ENCODE measurements at regions not wholly inside any gene's neighbourhood (a gene's known extent, or its start where the extent isn't known, plus 50 kb on each side); places are given as distances from the start of the nearest gene placed in this dataset.
A peak's percentile ranks its signal among the peaks of the same experiment; 100 is the strongest.

DNA sequence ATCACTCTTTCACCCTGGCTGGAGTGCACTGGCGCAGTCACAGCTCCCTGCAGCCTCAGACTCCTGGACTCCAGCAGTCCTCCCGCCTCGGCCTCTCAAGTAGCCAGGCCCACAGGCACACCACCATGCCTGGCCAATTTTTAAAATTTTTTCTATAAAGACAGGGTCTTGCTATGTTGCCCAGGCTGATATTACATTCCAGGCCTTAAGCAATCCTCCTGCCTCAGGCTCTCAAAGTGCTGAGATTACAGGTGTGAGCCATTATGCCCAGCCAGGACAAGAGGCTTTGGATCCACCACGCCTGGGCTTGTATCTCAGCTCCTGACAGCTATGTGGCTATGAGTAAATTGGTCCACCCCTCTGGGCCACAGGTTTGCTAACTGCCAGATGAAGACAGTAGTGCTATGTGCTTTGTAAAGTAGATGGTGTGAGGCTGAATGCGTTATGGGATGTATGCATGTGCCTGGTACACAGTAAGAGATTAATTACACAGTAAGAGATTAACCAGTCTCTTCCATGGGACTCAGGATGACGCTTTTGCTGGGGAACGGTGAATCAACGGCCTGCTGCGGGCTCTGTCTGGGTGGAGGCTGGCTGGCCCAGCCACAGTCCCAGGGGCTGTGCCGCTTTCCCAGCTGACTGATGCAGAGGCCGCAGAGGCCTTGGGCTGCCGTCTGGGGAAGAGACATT lies 53.3 kb upstream of the NCOR2 start:
- CTCF ChIA-PET: no interaction called here
- Mint-ChIP-seq H3K27me3 (ENCODE audit: low read depth) (no peaks in the 10 kb centered on the region; the same call in 1 of the 2 replicates), H3K36me3 (peaks cover 5% of the 10 kb centered on the region; the same call in 1 of the 2 replicates), H3K9me3 (peaks cover 6% of the 10 kb centered on the region), H3K4me1 (peaks cover 7% of the 10 kb centered on the region; the same call in 1 of the 2 replicates), H3K27ac (no peak overlapping the region; the same call in 1 of the 2 replicates), H3K4me3 (no peak overlapping the region)
- POLR2A ChIA-PET: no interaction called here
- TF ChIP-seq ZNF121 (CRISPR knock-in tag; IDR thresholded peaks at IDR 0.05) (peak; percentile 8; the same call in 1 of the 2 replicates), HMGA2 (CRISPR knock-in tag; IDR thresholded peaks at IDR 0.05) (no peak)
- ATAC-seq: no peak; the same call in 1 of the 2 replicates
- DNase-seq (ENCODE audit: low spot score): no peak

- peaks cover 13% of the 10 kb centered on the region for H3K9me3 Mint-ChIP-seq
- ChIA-PET CTCF (interaction anchor here (0.6 to 0.7 kb wide), 2 partner anchors 18 to 754 kb away, joined by 3 read pairs; no protein-coding TSS in a partner anchor), POLR2A (interaction anchor here (0.6 kb wide), 1 partner anchor 168 kb away, joined by 5 read pairs; no protein-coding TSS in a partner anchor)
- ATAC-seq (no peak), DNase-seq (ENCODE audit: low spot score) (no peak)
- no peaks in the 10 kb centered on the region; the same call in 1 of the 2 replicates for H3K27me3 Mint-ChIP-seq (ENCODE audit: low read depth)
- peaks cover 7% of the 10 kb centered on the region; the same call in 1 of the 2 replicates for H3K4me1 Mint-ChIP-seq
- no peak for TF ChIP-seq ETV6 (CRISPR knock-in tag; IDR thresholded peaks at IDR 0.05)
- TF ChIP-seq FOXJ3 (CRISPR knock-in tag; IDR thresholded peaks at IDR 0.05; ENCODE audit: borderline replicate concordance): no peak
- TF ChIP-seq, protein P1, sequence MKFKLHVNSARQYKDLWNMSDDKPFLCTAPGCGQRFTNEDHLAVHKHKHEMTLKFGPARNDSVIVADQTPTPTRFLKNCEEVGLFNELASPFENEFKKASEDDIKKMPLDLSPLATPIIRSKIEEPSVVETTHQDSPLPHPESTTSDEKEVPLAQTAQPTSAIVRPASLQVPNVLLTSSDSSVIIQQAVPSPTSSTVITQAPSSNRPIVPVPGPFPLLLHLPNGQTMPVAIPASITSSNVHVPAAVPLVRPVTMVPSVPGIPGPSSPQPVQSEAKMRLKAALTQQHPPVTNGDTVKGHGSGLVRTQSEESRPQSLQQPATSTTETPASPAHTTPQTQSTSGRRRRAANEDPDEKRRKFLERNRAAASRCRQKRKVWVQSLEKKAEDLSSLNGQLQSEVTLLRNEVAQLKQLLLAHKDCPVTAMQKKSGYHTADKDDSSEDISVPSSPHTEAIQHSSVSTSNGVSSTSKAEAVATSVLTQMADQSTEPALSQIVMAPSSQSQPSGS (CRISPR knock-in tag; IDR thresholded peaks at IDR 0.05; ENCODE audit: borderline replicate concordance, low read depth): no peak
- TF ChIP-seq NR2C2 (CRISPR knock-in tag; IDR thresholded peaks at IDR 0.05): no peak
- no peak for TF ChIP-seq ZNF121 (CRISPR knock-in tag; IDR thresholded peaks at IDR 0.05)
- TF ChIP-seq, protein P2, sequence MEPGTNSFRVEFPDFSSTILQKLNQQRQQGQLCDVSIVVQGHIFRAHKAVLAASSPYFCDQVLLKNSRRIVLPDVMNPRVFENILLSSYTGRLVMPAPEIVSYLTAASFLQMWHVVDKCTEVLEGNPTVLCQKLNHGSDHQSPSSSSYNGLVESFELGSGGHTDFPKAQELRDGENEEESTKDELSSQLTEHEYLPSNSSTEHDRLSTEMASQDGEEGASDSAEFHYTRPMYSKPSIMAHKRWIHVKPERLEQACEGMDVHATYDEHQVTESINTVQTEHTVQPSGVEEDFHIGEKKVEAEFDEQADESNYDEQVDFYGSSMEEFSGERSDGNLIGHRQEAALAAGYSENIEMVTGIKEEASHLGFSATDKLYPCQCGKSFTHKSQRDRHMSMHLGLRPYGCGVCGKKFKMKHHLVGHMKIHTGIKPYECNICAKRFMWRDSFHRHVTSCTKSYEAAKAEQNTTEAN (CRISPR knock-in tag; IDR thresholded peaks at IDR 0.05): no peak
- TF ChIP-seq SP1 (CRISPR knock-in tag; conservative IDR thresholded peaks at IDR 0.05): no peak
- no peak for TF ChIP-seq ZNF671 (CRISPR knock-in tag; IDR thresholded peaks at IDR 0.05)
- TF ChIP-seq RELA (CRISPR knock-in tag; IDR thresholded peaks at IDR 0.05; ENCODE audit: borderline replicate concordance): no peak
- TF ChIP-seq, protein P3, sequence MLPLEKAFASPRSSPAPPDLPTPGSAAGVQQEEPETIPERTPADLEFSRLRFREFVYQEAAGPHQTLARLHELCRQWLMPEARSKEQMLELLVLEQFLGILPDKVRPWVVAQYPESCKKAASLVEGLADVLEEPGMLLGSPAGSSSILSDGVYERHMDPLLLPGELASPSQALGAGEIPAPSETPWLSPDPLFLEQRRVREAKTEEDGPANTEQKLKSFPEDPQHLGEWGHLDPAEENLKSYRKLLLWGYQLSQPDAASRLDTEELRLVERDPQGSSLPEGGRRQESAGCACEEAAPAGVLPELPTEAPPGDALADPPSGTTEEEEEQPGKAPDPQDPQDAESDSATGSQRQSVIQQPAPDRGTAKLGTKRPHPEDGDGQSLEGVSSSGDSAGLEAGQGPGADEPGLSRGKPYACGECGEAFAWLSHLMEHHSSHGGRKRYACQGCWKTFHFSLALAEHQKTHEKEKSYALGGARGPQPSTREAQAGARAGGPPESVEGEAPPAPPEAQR (CRISPR knock-in tag; IDR thresholded peaks at IDR 0.05): no peak
- TF ChIP-seq MXD4 (CRISPR knock-in tag; IDR thresholded peaks at IDR 0.05; ENCODE audit: borderline replicate concordance): no peak
- no peak for TF ChIP-seq USF2 (CRISPR knock-in tag; IDR thresholded peaks at IDR 0.05)
- no peak for TF ChIP-seq CREM (CRISPR knock-in tag; IDR thresholded peaks at IDR 0.05)
- TF ChIP-seq, protein P4, sequence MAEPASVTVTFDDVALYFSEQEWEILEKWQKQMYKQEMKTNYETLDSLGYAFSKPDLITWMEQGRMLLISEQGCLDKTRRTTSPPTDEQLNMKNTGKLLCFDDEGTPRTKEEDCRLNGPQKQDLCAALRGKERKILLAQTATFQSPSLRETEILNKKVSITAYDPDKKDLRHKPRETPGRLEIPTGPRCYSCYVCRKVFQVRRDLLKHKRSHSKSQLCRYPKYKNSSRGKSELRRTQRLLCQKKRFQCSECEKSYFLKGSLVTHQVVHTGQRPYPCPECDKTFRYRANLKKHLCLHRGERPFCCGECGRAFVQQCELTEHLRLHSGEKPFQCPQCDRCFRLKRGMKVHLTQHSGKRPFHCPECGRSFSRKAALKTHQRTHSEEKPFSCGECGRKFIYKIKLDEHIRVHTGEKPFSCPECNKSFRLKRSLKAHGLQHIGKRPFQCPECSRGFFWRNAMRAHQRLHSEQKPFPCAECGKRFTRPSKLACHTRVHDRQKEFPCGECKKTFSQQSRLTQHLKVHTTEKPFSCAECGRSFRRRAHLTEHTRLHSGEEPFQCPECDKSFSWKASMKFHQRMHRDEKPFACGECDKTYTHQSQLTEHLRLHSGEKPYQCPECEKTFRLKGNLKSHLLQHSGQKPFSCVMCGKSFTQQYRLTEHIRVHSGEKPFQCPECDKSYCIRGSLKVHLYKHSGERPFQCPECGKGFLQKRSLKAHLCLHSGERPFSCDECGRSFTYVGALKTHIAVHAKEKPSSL (CRISPR knock-in tag; conservative IDR thresholded peaks at IDR 0.05): no peak
- no peak overlapping the region for H3K4me3 Mint-ChIP-seq
- peaks cover 5% of the 10 kb centered on the region; the same call in 1 of the 2 replicates for H3K36me3 Mint-ChIP-seq
- H3K27ac Mint-ChIP-seq: peak overlapping the region; percentile 25; the same call in 1 of the 2 replicates
Observed at GRCh38 chr12:124618291-124618902, 51.0 kb upstream of the NCOR2 start.

All from WTC11 (cell line).